ENCODE measurements at regions not wholly inside any gene's neighbourhood (a gene's known extent, or its start where the extent isn't known, plus 50 kb on each side); places are given as distances from the start of the nearest gene placed in this dataset.

GRCh38 chr4:122041312-122041711, 89.5 kb upstream of the TRPC3 start (continued):
- TF ChIP-seq DBP (CRISPR knock-in tag; IDR thresholded peaks at IDR 0.05; ENCODE audit: not compliant biosample characterization) (no peak), PREB (CRISPR knock-in tag; IDR thresholded peaks at IDR 0.05) (no peak), MNT (IDR thresholded peaks at IDR 0.05) (no peak), EP300 (IDR thresholded peaks at IDR 0.05; ENCODE audit: low read depth in 2 of 2, low read length in 2 of 2) (no peak), EP300 (CRISPR knock-in tag; IDR thresholded peaks at IDR 0.05; ENCODE audit: borderline replicate concordance) (no peak), ZNF275 (CRISPR knock-in tag; IDR thresholded peaks at IDR 0.05; ENCODE audit: borderline replicate concordance) (no peak)

GRCh38 chr4:122038896-122039295, 87.0 kb upstream of the TRPC3 start:
- ATAC-seq, result no peak
- TF ChIP-seq PRPF4 (IDR thresholded peaks at IDR 0.05; ENCODE audit: low read depth, low read length, poor library complexity, severe bottlenecking), result no peak
- TF ChIP-seq CEBPB (IDR thresholded peaks at IDR 0.05; ENCODE audit: borderline replicate concordance, low read depth, low read length), result no peak
- TF ChIP-seq FUBP1 (CRISPR knock-in tag; IDR thresholded peaks at IDR 0.05; ENCODE audit: borderline replicate concordance), result no peak
- TF ChIP-seq ZBTB7A (CRISPR knock-in tag; IDR thresholded peaks at IDR 0.05), result no peak
- no peak for TF ChIP-seq NFIC (IDR thresholded peaks at IDR 0.05; ENCODE audit: low read length)
- no peak for TF ChIP-seq KDM5A (IDR thresholded peaks at IDR 0.05; ENCODE audit: borderline replicate concordance, low read length)
- TF ChIP-seq ZFYVE20 (CRISPR knock-in tag; IDR thresholded peaks at IDR 0.05; ENCODE audit: borderline replicate concordance, low read depth), result no peak
- TF ChIP-seq ZNF274 (CRISPR knock-in tag; IDR thresholded peaks at IDR 0.05), result no peak
- no peak for TF ChIP-seq HOXA7 (CRISPR knock-in tag; IDR thresholded peaks at IDR 0.05)
- no peak for TF ChIP-seq ZNF562 (CRISPR knock-in tag; IDR thresholded peaks at IDR 0.05; ENCODE audit: borderline replicate concordance)

More at GRCh38 chr4:122038896-122039295, 87.0 kb upstream of the TRPC3 start:
- H4K20me1 ChIP-seq (ENCODE audit: insufficient read depth, low read length), result no peaks in the 10 kb centered on the region
- FAIRE-seq (no peak), DNase-seq (ENCODE audit: low spot score) (no peak)
- no peak overlapping the region for H3K9ac ChIP-seq (ENCODE audit: insufficient read depth, low read depth, low read length)
- no peaks in the 10 kb centered on the region for H3K9me3 ChIP-seq (ENCODE audit: low read length)
- ChIA-PET CTCF (ENCODE audit: low intra/inter-chr PET ratio, low total read pairs) (no interaction called here), POLR2A (no interaction called here)
- H3K4me2 ChIP-seq (ENCODE audit: low read depth, low read length), result no peak overlapping the region
- intact Hi-C loops (cut with micrococcal nuclease; ENCODE audit: unreplicated experiment) (no loop called here), in situ Hi-C loops (cut with HindIII; ENCODE audit: extremely low pct_ligation_motif_present, low pct_unique_long_range_greater_than_20kb) (no loop called here)
- 24% methylated on average over 2 of the region's 2 CpGs for WGBS (ENCODE audit: low lambda C conversion rate)
- no TSS peak for BruUV-seq (replicated peaks)
- H3K27me3 ChIP-seq (ENCODE audit: control insufficient read depth in 1 of 2, insufficient read depth in 2 of 2, low read length in 2 of 2), result no peaks in the 10 kb centered on the region
- no peaks in the 10 kb centered on the region for H3K4me1 ChIP-seq (ENCODE audit: insufficient read depth, low read length)
- H2AFZ ChIP-seq (ENCODE audit: low read length), result no peak overlapping the region
- no peak overlapping the region for H3K4me3 ChIP-seq (replicated peaks in 1 of 3; ENCODE audit: insufficient read depth in 1 of 3, low read depth in 2 of 3, low read length in 3 of 3)
- no peaks in the 10 kb centered on the region for H3K79me2 ChIP-seq (ENCODE audit: insufficient read depth, low read length)
- H3K27ac ChIP-seq (ENCODE audit: extremely low read length, insufficient read depth, low read length), result no peak overlapping the region
- H3K36me3 ChIP-seq (replicated peaks in 1 of 2; ENCODE audit: control insufficient read depth in 1 of 2, insufficient read depth in 2 of 2, low read length in 2 of 2), result no peaks in the 10 kb centered on the region

Measured in HepG2 (cell line).